GM12865 (cell line): ENCODE measurements at regions not wholly inside any gene's neighbourhood (a gene's known extent, or its start where the extent isn't known, plus 50 kb on each side); places are given as distances from the start of the nearest gene placed in this dataset.

Source experiments
- DNase-seq: peaks from one replicate; pipeline ENCODE4 v3.0.0; 2010; ENCODE audit warnings: low read depth
- H3K4me3 ChIP-seq: 2 replicates; pipeline ENCODE4 v1.5.1; 2011; ENCODE audit warnings: mild to moderate bottlenecking, low read depth, low read length, control low read depth
- CTCF ChIP-seq: IDR thresholded peaks from 2 replicates; pipeline ENCODE4 v1.5.1; 2011; ENCODE audit warnings: low read length, control low read depth, low read depth, inconsistent platforms; ENCODE audit not compliant: insufficient read depth; ENCODE audit errors: missing control alignments

- no peak overlapping the region for H3K4me3 ChIP-seq
- TF ChIP-seq CTCF, result no peak
- DNase-seq, result no peak
Measured at GRCh38 chr2:7711167-7711566, 794.0 kb downstream of the RNF144A start.

- no peak for DNase-seq
- H3K4me3 ChIP-seq, result no peak overlapping the region
- TF ChIP-seq CTCF, result no peak
Measured at GRCh38 chr2:7719876-7720275, 802.7 kb downstream of the RNF144A start.

GRCh38 chr2:7721413-7721995, 804.3 kb downstream of the RNF144A start:
- no peak for DNase-seq

GRCh38 chr2:7722212-7722910, 805.1 kb downstream of the RNF144A start:
- H3K4me3 ChIP-seq, result no peak overlapping the region
- no peak for TF ChIP-seq CTCF
- DNase-seq, result peak; percentile 76

More at GRCh38 chr2:7721413-7721995, 804.3 kb downstream of the RNF144A start:
- no peak for TF ChIP-seq CTCF
- H3K4me3 ChIP-seq, result no peak overlapping the region

GRCh38 chr2:7724336-7724735, 807.1 kb downstream of the RNF144A start:
- H3K4me3 ChIP-seq, result no peak overlapping the region
- TF ChIP-seq CTCF, result no peak
- DNase-seq, result no peak

GRCh38 chr2:7725171-7725849, 808.1 kb downstream of the RNF144A start:
- no peak for TF ChIP-seq CTCF
- H3K4me3 ChIP-seq, result peak overlapping the region; percentile 17
- DNase-seq, result peak; percentile 70
